IPS-NIHi7 (cell line): ENCODE measurements at regions not wholly inside any gene's neighbourhood (a gene's known extent, or its start where the extent isn't known, plus 50 kb on each side); places are given as distances from the start of the nearest gene placed in this dataset.

Experiments used
- DNase-seq: peaks from one replicate; pipeline ENCODE4 v3.0.0; 2012; ENCODE audit warnings: mixed read lengths; ENCODE audit errors: extremely low spot score

GRCh38 chr2:161571051-161571429, 53.2 kb upstream of the SLC4A10 start:
- no peak for DNase-seq
